ENCODE measurements at regions not wholly inside any gene's neighbourhood (a gene's known extent, or its start where the extent isn't known, plus 50 kb on each side); places are given as distances from the start of the nearest gene placed in this dataset.
"Not testable (repeated sequence)": the region's sequence is repeated elsewhere in the genome, so short reads cannot be mapped to it uniquely, and the experiment has no call there.

DNA sequence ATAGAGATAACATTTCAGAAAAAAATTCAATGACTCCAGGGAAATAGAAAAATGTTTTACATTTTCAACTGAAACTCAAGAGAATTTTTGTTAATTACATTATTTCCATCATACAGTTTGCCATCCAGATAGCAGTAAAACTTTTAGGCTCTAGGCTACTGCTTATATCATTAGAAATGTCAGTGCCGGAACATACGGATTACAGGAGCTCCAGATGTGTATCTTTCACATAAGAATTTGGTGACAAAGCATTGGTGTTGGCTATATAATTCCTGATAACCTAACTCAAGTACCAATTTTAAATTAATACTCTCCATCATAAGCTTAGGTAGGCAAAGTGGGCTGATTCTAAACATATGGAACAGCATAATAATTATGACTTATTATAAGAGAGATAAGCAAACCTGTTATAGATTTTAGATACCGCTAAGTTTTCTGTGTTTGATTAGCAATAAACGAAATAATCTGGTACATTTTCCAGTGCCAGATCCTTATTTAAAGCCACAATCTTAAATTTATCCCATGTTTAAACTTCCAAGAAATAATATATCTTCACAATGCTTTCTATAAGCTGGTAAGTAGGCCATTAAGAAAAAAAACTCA is 637.9 kb downstream of the NXPH1 start:
- DNase-seq (ENCODE audit: low spot score): no peak

DNA sequence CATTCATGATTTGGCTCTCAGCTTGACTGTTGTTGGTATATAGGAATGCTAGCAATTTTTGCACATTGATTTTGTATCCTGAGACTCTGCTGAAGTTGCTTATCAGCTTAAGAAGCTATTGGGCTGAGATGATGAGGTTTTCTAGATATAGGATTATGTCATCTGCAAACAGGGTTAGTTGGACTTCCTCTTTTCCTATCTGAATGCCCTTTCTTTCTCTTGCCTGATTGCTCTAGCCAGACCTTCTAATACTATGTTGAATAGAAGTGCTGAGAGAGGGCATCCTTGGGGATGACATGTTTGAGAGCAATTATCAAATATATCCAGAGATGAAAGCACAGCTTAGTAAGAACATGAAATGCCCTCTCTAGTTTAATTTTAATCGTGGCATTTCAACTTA is 642.4 kb downstream of the NXPH1 start:
- DNase-seq (ENCODE audit: low spot score): not testable (repeated sequence)

DNA sequence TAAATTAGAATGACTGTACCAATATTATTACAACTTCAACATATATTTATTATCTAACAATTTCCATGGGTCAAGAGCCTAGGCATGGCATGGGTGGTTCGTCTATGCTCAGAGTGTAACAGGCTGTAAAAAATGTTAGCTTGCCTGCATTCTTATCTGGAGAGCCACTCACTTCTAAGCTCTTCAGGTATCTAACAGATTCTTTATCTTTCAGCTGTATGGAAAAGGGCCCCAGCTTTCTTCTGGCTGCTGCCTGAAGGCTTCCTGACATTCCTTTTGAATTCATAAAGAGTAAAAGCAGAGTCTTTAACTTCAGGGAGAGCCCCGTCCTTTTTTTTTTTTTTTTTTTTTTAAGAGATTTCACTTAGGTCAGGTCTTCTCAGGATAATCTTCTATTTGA is 648.8 kb downstream of the NXPH1 start:
- DNase-seq (ENCODE audit: low spot score): no peak

DNA sequence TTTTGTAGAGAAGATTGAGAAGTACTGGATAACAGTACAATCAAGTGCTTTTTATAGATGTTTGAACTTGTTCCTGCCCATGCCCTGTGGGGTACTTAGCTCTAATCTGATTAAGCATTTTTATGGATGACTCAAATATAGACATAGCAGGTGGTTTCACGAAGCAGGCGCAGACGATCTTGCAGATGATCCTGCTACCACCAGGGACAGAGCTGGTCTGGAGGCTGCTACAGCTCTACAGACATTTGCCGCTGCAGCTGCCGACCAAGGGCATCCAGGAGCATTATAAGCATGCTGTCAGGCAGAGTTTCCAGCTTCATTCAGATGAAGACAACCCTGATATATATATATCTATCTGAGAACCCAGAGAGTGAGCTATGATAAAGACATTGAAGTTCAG is 650.4 kb downstream of the NXPH1 start:
- DNase-seq (ENCODE audit: low spot score): no peak

DNA sequence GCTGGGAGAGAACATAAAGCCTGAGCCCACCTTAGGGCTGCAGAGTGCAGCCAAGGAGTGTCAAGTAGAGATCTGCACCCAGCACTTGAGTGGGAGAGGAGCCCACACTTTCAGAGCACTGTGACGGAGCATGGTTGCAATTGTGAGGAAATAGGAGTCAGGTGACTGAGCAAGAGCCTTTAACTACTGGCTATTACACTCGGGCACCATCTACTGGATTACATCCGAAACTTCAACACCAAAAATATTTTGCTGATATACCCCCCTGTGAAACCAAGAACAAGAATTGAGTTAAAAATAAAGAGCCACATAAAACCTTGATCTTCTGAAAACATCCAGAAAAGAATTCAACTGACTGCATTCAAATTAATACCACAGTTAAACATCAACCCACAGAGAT is 657.9 kb downstream of the NXPH1 start:
- DNase-seq (ENCODE audit: low spot score): no peak

DNA sequence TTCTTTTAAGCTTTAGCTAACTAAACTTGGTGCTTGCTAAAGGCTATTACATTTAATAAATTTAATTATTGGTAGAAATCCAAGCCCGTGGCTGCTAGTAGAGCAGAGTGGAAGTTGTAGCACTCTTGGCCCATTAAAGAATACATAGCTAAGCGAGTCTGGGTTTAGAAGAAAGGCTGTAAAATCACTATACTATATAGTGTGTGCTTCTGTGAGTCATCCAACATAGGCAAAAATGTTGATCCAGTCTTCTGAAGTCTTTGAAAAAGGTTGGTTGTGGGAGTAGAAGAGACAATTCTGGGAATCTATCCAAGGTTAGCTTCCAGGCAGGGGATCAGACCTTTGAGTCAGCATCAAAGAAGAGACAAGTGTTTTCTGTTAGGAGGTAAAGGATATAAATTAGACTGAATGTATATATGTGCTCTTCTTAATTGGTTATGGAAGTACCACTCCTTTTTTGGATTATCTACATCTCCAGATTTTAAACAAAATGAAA is 664.2 kb downstream of the NXPH1 start:
- no peak for DNase-seq (ENCODE audit: low spot score)

DNA sequence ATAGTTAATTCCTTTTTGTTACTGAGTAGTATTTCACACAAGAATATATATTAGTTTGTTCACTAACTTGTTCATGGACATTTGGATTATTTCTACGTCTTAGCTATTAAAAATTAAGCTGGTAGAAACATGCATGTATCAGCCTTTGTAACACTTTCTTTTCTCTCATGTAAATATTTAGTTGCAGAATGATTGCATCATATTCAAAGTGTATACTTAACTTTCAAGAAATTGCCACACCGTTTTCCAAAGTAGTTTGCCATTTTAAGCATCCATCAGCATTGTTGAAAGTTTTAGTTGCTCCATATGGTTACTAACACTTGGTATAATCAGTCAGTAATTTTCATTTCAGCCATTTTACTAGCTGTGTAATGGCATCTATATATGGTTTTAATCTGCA is 666.9 kb downstream of the NXPH1 start:
- DNase-seq (ENCODE audit: low spot score): no peak

DNA sequence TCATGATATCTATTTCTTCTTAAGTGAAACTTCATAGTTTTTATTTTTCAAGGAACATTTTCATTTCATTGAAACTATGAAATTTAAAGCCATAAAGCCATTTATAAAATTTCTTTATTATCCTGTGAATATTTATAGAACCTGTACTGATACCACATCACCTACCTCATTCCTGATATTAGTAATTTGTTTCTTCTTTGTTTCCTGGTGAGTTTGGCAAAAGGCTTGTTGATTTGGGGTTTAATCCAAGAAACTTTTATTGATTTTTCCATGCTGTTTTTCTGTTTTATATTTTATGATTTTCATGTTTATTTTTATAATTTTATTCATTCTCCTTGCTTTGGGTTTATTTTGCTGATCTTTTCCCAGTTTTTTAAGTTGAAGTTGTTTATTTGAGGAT is 669.4 kb downstream of the NXPH1 start:
- no peak for DNase-seq (ENCODE audit: low spot score)

DNA sequence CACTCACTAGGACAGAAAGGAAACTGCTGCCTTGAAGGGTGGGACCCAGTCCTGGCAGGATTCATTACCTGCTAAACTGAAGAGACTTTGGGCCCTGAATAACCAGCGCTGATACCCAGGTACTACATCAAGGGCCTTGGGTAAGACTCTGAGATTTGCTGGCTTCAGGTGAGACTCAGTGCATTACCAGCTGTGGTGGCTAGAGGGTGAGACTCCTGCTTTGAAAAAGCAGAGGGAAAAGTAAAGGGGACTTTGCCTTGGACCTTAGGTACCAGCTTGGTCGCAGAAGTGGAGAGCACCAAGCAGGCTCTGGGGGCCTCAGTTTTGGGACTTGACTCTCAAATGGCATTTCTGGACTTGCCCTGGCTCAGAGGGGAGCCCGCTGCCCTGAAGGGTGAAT is 673.3 kb downstream of the NXPH1 start:
- no peak for DNase-seq (ENCODE audit: low spot score)

DNA sequence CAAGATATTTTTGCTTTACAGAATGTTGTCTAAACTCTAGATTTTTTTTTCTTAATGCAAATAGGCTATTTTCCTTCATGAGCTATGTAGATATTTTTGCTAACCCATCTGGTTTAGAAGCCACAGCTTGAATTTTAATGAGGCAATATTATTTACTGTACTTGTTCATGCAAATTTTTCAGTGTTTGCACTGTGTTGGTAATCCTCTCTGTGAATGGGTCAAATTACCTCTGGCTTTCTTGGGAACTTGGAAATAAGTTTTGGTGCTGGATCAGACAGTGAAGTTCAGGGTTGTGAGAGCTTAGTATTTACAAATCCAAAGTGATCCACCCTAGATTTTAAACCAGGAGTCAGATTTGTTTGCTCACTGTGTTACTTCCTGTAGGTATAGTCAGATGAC is 686.9 kb downstream of the NXPH1 start:
- no peak for DNase-seq (ENCODE audit: low spot score)

DNA sequence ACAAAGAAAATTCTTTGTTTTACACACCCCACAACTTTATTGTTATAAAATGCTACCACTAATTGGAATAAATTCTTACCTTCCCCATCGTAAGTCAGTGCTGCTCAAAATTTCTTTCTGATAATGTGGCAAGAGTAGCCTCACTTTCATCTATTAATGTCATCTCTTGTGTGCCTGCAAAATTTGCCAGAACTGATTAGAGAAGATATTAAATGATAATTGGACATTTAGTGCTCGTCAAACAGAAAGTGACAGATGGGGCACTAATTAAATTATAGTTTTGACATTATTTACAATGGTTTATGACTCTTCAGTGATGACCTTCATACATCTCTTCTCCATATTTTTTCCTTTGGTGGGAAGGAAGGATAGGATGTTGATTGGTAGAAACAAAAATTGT is 690.9 kb downstream of the NXPH1 start:
- no peak for DNase-seq (ENCODE audit: low spot score)

DNA sequence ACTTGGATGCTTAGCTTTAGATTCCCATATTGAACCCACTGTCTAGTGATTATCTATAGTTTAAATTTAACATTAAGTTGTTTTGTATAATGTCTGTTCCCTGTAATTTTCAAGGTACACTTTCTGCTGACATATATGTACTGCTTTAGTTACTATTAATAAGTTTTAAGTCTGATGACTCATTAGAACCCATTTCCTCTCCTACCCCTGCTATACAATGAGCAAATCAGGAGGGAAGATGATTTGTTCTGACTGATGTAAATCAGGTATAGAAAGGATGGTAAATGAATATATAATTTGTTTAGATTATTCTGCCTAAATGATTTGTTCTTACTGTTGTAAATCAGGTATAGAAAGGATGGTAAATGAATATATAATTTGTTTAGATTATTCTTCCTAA is 691.8 kb downstream of the NXPH1 start:
- DNase-seq (ENCODE audit: low spot score): no peak

DNA sequence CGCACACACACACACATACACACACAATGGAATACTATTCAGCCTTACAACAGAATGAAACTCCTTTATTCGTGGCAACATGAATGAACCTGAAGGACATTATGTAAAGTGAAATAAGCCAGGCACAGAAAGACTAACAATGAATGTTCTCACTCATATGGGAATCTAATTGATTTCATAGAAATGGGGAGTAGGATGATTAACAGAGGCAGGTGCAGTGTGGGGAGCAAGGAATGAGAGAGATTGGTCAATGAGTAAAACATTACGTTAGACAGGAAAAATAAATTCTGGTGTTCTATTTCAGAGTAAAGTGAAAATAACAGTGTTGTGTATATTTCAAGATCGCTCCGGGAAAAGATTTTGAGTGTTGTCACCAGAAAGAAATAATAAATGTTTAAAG is 694.5 kb downstream of the NXPH1 start:
- DNase-seq (ENCODE audit: low spot score): no peak

DNA sequence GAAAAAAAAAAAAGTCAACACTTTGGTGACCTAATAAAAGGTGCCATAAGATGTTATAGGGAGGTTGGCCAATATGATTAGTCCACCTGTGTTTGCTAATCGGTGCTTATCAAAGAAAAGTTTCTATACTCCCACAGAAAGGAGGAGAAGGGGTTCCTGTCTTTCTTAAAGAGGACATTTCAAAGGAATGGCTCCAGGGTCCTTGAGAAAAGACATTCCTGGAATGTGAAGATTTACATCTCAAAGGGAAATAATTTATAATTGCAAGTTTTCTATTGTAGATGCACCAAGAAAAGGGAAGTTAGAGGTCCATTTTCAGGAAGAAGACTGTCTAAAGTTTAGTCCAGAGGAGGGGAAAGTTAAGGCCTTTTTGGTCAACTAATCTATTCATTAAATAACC is 715.3 kb downstream of the NXPH1 start:
- DNase-seq (ENCODE audit: low spot score): no peak

DNA sequence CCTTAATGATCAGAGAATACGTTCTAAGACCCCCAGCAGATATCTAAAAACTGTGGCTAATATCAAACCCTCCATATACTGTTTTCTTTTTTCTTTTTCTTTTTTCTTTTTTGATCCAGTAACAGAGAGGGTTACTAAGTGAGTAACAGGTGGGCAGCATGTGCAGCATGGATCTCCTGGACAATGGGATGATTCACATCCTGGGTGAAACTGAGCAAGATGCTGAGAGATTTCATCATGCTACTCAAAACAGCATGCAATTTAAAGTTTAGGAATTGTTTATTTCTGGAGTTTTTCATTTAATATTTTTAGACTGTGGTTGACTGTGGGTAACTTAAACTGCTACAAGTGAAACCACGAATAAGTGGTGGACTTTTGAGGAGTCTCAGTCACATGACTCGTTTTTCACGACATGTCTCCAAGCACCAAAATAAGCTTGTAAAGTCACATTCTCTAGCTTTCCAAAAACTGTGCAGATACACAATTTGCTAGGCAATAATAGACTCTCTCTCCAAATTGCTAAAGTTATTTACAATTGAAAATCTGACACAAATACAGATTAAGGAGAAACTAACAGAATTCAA is 716.2 kb downstream of the NXPH1 start:
- no peak for DNase-seq (ENCODE audit: low spot score)

DNA sequence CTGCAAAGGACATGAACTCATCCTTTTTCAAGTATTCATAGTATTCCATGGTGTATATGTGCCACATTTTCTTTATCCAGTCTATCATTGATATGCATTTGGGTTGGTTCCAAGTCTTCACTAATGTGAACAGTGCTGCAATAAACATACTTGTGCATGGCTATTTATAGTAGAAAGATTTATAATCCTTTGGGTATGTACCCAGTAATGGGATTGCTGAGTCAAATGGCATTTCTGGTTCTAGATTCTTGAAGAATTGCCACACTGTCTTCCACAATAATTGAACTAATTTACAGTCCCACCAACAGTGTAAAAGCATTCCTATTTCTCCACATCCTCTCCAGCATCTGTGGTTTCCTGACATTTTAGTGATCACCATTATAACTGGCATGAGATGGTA is 730.3 kb downstream of the NXPH1 start:
- DNase-seq (ENCODE audit: low spot score): not testable (repeated sequence)

DNA sequence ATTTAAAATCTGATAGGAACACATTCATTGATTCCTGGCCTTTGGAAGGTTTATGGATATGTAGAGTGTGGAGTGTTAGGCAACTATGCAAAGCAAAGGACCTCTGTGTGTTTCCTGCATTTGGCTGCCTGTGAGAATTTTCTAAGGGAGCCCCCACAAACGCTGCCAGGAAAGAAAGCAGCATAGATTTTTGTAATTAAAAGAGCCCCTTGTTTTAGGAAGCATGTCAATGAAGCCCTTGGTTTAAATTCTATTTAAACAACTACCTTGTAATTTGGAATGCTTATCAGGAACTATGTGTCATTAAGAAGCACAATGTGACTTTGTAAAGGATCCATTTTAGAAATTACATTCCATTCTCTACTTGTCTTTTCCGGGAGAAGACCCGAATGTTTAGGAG is 742.5 kb downstream of the NXPH1 start:
- no peak for DNase-seq (ENCODE audit: low spot score)

DNA sequence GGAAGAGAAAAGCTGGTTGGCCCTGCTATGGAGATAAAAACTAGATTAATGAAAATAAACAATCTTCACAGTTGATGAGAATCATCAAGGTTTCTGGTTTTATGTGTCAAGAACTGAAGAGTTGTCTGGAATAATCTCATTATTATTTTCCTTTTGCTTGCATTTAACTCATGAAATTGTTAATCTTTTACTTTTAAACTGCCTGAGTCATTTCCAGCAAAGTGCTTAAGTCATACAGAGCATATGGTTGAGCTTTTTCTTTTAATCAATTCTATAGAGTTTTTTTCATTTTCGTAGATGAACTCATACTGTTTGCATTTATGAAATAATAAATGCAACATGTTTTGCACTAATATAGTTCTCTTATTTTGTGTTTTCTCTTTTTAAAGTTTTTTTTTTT is 747.9 kb downstream of the NXPH1 start:
- no peak for DNase-seq (ENCODE audit: low spot score)

DNA sequence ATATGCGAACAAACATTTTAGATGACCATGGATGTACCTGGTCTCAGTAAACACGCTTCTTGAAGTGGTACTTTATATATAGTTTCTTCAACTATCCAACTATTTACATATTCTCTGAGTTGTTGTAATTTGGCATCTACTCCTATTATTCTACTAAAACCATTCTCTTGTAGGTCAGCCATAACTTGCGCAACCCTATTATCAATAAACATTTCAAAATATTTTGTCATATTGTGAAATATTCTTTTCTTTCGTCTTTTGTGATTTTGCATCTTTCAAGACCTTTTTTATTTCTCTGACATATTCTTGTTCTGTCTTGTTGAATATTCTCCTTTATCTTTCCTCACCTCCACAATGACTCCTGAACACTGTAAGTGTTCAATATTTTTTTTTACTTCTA is 753.3 kb downstream of the NXPH1 start:
- DNase-seq (ENCODE audit: low spot score): no peak

DNA sequence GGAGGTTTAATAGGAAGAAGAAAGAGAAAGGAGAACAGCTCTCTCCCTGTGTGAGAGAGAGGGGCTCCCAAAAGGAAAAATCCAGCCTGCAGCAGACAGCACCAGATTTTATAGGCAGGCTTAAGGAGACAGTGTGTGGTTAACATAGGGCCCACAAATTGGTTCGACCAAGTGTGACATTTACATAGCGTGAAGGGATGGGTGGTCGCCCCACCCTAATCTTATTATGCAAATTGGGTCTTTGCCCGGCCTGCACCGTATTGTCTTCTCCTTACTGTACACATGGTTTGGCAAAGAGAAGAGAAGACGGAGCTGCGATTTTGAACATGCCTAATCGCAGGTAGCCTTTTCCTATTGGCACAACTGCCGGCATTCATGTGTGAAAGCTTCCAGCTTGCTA is 756.3 kb downstream of the NXPH1 start:
- DNase-seq (ENCODE audit: low spot score): no peak

DNA sequence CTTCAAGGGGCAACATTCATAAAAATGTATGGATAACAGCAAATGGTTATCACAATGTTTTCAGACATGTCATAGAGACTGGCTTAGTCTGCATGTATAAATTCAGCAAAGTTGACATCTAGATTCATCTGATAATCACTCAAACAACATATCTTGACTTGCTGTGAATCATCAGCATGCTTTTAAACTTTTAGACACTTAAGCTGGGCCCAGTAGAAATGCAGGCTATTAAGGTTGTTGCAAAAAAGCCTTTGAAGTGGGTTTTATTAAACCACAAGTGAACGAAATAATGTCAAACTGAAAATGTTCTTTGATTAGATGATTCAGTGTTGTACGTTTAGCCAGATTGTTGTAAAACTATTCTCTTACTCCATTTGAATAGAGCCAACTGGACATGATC is 759.6 kb downstream of the NXPH1 start:
- no peak for DNase-seq (ENCODE audit: low spot score)

DNA sequence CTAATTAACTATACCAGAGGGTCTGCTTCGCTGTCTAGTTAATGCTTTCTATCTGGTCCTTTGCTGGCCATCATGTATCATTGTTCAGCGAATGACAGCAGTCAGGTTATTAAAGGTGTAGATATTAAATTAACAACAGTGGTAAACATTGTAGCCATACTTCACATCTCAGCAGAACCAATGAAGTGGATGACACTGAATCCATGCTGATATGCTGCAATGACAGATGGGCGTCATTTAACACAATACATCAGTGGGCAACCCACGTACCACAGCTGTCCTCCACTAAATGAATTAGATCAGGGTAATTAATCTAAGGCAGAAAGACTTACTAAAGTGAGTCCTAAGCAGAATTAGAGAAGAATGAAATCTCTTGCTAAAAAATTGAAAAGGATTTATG is 767.2 kb downstream of the NXPH1 start:
- no peak for DNase-seq (ENCODE audit: low spot score)

DNA sequence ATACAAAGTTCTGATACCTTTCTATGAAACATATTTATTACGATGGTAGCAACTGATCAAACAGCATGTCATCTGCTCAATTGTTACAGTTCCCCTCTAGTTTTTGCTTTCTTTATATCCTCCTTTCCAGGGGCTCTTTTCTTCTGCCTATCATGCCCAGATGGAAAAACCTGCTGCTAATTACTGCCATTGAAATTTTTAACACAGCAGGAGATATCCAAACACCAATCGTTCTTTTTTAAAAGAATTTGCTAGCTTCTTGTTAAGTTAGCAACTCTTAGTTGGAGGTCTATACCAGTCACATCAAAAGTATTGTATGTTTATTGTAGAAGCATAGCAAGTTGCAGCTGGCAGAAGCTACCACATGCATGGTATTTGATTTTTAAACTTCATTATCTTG is 768.5 kb downstream of the NXPH1 start:
- no peak for DNase-seq (ENCODE audit: low spot score)

DNA sequence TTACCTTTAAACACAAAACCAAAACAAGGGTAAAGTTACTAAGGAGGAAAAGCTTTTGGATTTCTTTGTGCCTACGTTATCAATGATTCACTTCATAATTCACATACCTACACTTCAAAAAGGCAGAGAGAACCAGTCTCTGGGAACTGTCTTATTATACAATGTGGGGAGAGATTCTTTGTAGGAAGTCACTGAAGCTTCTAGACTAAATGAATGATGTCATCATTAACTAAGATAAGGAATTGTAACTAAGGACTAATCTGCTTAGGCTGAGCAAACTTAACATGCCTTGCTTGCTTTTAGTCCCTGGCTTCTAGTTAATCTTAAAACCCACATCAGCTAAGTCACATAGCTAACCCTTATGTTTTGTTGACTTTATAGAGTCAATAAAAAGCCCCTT is 771.2 kb downstream of the NXPH1 start:
- DNase-seq (ENCODE audit: low spot score): no peak
